OCI-LY7 (cell line): ENCODE measurements at regions not wholly inside any gene's neighbourhood (a gene's known extent, or its start where the extent isn't known, plus 50 kb on each side); places are given as distances from the start of the nearest gene placed in this dataset.

Source experiments
- CTCF ChIP-seq: fragments of 200-600 bp; sonication (generic); conservative IDR thresholded peaks from 2 replicates; pipeline ENCODE4 v1.5.1; 2014; ENCODE audit warnings: mild to moderate bottlenecking, antibody characterized with exemption, low read length, moderate library complexity, mixed read lengths
- EZH2phosphoT487 ChIP-seq: fragments of 200-600 bp; sonication (generic); IDR thresholded peaks from 2 replicates; pipeline ENCODE4 v1.6.1; 2018; ENCODE audit warnings: low read depth, borderline replicate concordance, mild to moderate bottlenecking, mixed run types, antibody characterized with exemption, low read length, moderate library complexity, mixed read lengths

GRCh38 chr9:25350011-25350410, 328.2 kb downstream of the TUSC1 start:
- TF ChIP-seq CTCF (peak; percentile 64), EZH2phosphoT487 (no peak)
